Cardiac muscle cell (in vitro differentiated cells and primary cell): ENCODE measurements at regions not wholly inside any gene's neighbourhood (a gene's known extent, or its start where the extent isn't known, plus 50 kb on each side); places are given as distances from the start of the nearest gene placed in this dataset.

Experiments used
- DNase-seq, 2 donors: peaks; one replicate each; pipeline versions ENCODE4 v3.0.0 to v3.0.0-alpha.2; 2010 to 2017; ENCODE audit warnings: low read depth in 1 of 2, low spot score in 1 of 2
- H3K27ac ChIP-seq: fragments of 200-600 bp; sonication (generic); 2 replicates; pipeline ENCODE4 v1.5.1; 2016
- H3K27me3 ChIP-seq: fragments of 200-600 bp; sonication (generic); 2 replicates; pipeline ENCODE4 v1.6.0; 2016; ENCODE audit warnings: control low read depth
- H3K36me3 ChIP-seq: fragments of 200-600 bp; sonication (generic); 2 replicates; pipeline ENCODE4 v1.5.1; 2016; ENCODE audit warnings: control low read depth
- H3K4me1 ChIP-seq: fragments of 200-600 bp; sonication (generic); 2 replicates; pipeline ENCODE4 v1.8.1; 2017; ENCODE audit warnings: low read depth, mild to moderate bottlenecking, mixed run types
- H3K4me3 ChIP-seq: fragments of 200-600 bp; sonication (generic); 2 replicates; pipeline ENCODE4 v1.5.1; 2016; ENCODE audit warnings: mild to moderate bottlenecking
- H3K9me3 ChIP-seq: fragments of 200-600 bp; sonication (generic); 2 replicates; pipeline ENCODE4 v1.5.1; 2017; ENCODE audit warnings: low read depth, mild to moderate bottlenecking, control low read depth
- CTCF ChIP-seq: IDR thresholded peaks from 2 replicates; pipeline ENCODE4 v1.5.1; 2012; ENCODE audit warnings: low read depth, mild to moderate bottlenecking, low read length

DNA sequence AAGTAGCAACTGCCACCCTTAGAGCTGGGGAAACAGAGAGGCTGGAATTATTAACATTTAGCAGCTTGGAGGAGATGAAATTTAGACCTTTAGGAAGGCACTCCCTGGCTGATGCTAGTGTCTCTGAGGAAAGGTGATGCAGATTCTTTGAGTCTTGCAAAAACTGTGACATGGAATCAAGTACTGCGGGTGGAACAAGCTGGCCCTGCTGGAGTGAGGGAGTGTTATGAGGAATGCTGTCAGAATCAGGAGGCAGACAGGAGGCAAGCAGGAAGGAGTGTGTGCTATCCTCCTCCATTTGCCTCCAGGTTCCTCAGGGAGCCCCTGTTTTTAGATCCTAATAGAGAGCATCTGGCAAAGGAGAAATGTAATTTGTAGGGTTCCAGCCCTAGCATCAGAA is 391.7 kb upstream of the PITX2 start:
- TF ChIP-seq CTCF = no peak
- no peak overlapping the region for H3K27ac ChIP-seq
- H3K4me3 ChIP-seq = no peak overlapping the region

GRCh38 chr4:111016416-111016815 is 393.5 kb upstream of the PITX2 start:
- Histone ChIP-seq H3K27me3 (no peaks in the 10 kb centered on the region), H3K9me3 (no peaks in the 10 kb centered on the region), H3K4me3 (no peak overlapping the region), H3K36me3 (no peaks in the 10 kb centered on the region), H3K4me1 (no peaks in the 10 kb centered on the region), H3K27ac (no peak overlapping the region)
- TF ChIP-seq CTCF = no peak
- no peak for DNase-seq

More for the DNA sequence above, 391.7 kb upstream of the PITX2 start:
- Histone ChIP-seq H3K36me3 (no peaks in the 10 kb centered on the region), H3K27me3 (no peaks in the 10 kb centered on the region), H3K4me1 (no peaks in the 10 kb centered on the region), H3K9me3 (no peaks in the 10 kb centered on the region)
- no peak for DNase-seq

DNA sequence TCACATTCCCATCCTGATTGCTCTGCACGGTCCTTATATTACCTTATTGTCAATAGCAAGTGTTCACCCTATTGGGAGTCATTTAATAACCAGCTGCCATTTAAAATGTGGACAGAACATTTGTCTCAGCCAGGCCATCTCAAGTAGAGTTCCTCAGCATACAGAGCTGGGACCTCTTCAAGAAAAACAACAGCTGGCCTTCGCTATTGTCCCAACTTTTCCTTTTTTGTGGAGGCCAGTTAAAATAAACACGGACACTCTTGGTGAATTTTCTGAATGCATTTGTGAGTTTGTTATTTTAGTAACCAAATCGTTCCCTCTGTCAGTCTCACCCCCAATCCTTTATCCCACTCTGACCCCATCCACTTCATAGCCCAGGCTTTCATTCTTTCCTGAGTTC is 395.3 kb upstream of the PITX2 start:
- Histone ChIP-seq H3K36me3 (no peaks in the 10 kb centered on the region), H3K27ac (no peak overlapping the region), H3K4me3 (no peak overlapping the region), H3K4me1 (no peaks in the 10 kb centered on the region), H3K27me3 (no peaks in the 10 kb centered on the region), H3K9me3 (no peaks in the 10 kb centered on the region)
- no peak for TF ChIP-seq CTCF
- DNase-seq = no peak

DNA sequence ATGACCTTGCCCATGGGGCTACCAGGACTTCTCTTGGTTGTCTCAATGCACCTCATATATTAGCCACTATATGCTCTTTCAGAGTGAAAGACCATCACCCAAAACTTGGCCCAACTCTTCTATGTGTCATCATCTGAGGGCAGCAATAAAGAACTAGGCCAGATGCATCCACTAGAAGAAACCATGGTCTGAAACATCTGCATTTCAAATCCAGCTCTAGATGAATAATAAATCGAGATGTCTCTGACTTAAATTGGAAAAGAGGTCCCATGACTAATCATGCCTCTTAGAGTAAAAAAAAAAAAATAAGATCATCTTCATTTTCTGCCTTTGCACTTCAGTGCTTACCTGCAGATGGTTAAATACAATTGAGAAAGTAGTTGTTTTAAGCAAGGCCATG is 397.6 kb upstream of the PITX2 start:
- TF ChIP-seq CTCF = no peak
- Histone ChIP-seq H3K4me1 (no peaks in the 10 kb centered on the region), H3K27ac (no peak overlapping the region), H3K27me3 (no peaks in the 10 kb centered on the region), H3K36me3 (no peaks in the 10 kb centered on the region), H3K9me3 (no peaks in the 10 kb centered on the region), H3K4me3 (no peak overlapping the region)
- DNase-seq = no peak

DNA sequence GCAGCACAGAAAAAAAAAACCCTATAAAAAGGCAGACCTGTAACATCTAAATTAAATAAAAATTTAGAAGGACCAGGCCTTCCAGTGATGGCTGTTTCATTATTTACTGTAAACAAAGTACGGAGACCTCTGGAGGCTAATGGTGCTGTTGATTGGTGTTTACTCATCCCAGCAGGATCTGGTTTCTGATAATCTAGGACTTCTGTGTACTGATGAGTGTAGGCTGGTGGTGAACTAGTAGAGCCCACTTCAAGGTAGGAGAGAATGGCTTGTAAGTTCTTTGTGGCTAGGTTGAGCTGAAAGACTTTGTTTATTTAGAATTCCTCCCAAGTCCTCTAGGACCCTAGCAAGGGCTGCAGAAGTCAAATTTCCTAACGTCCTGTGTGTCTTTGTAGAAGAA is 398.1 kb upstream of the PITX2 start:
- no peak for DNase-seq
- no peaks in the 10 kb centered on the region for H3K4me1 ChIP-seq
- no peak overlapping the region for H3K27ac ChIP-seq
- no peaks in the 10 kb centered on the region for H3K27me3 ChIP-seq
- no peaks in the 10 kb centered on the region for H3K9me3 ChIP-seq
- H3K36me3 ChIP-seq = no peaks in the 10 kb centered on the region
- H3K4me3 ChIP-seq = no peak overlapping the region
- no peak for TF ChIP-seq CTCF

- DNase-seq = no peak
- no peaks in the 10 kb centered on the region for H3K9me3 ChIP-seq
- no peaks in the 10 kb centered on the region for H3K4me1 ChIP-seq
- no peak overlapping the region for H3K4me3 ChIP-seq
- no peaks in the 10 kb centered on the region for H3K27me3 ChIP-seq
- TF ChIP-seq CTCF = no peak
- no peaks in the 10 kb centered on the region for H3K36me3 ChIP-seq
- H3K27ac ChIP-seq = no peak overlapping the region
These were observed 399.9 kb upstream of the PITX2 start for GRCh38 chr4:111022758-111023157.
